ENCODE measurements at regions not wholly inside any gene's neighbourhood (a gene's known extent, or its start where the extent isn't known, plus 50 kb on each side); places are given as distances from the start of the nearest gene placed in this dataset.
"Not testable (repeated sequence)": the region's sequence is repeated elsewhere in the genome, so short reads cannot be mapped to it uniquely, and the experiment has no call there.

DNA sequence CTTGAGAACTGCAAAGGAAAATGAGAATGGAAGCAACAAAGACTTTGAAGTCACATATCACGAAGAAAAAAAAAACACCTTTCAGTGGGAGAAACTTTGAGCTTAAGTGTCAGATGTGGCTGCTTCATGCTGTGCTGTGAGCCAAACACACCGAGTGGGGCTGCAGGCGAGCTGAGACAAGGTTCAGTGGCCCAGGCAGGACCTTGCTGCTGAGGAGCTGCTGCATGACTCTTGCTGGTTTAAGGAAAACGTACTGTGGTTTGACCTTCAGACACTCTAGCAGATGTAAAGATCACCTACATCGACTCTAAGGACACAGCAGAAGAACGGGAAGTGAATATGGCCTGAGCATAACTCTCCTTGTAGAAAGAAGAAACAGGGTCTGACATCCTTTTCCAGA, 118.1 kb upstream of the OR4E1 start:
- no peak for DNase-seq

DNA sequence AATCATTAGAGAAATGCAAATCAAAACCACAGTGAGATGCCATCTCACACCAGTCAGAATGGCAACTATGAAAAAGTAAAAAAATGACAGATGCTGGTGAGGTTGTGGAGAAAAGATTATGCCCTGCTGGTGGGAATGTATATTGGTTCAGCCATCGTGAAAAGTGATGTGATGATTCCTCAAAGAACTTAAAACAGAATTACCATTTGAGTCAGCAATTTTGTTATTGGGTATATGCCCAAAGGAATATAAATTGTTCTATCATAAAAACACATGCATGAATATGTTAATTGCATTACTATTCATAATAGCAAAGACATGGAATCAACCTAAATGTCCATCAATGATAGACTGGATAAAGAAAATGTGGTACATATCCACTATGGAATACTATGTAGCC, 115.1 kb upstream of the OR4E1 start:
- not testable (repeated sequence) for DNase-seq

DNA sequence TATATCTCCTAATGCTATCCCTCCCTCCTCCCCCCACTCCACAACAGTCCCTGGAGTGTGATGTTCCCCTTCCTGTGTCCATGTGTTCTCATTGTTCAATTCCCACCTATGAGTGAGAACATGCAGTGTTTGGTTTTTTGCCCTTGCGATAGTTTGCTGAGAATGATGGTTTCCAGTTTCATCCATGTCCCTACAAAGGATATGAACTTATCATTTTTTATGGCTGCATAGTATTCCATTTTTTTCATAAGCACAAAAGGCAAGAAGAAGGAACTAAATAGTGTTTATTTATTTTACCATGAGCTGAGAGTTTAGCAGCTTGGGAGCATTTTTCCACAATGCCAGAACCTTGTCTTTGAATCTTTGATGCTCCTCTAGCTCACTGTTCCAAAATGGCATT, 113.6 kb upstream of the OR4E1 start:
- DNase-seq, result not testable (repeated sequence)

DNA sequence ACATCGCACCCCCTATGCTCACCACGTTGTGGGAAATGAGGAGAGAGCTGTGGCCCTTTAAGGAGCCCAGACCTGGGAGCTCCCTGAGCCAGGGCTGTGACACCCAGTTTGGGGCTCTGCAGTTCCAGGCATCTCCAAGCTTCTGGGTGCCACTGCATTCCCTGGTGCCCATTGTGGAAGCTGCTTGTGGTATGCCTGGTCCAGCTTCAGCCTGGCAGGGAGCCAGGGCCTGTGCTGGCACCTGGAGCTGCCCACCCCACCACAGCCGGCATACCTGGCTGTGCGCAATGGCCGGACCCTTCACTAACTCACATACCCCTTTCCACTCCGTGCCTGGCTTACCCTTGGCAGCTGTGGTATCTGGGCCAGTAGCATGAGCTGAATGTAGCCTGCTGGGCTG, 107.9 kb upstream of the OR4E1 start:
- DNase-seq, result no peak

DNA sequence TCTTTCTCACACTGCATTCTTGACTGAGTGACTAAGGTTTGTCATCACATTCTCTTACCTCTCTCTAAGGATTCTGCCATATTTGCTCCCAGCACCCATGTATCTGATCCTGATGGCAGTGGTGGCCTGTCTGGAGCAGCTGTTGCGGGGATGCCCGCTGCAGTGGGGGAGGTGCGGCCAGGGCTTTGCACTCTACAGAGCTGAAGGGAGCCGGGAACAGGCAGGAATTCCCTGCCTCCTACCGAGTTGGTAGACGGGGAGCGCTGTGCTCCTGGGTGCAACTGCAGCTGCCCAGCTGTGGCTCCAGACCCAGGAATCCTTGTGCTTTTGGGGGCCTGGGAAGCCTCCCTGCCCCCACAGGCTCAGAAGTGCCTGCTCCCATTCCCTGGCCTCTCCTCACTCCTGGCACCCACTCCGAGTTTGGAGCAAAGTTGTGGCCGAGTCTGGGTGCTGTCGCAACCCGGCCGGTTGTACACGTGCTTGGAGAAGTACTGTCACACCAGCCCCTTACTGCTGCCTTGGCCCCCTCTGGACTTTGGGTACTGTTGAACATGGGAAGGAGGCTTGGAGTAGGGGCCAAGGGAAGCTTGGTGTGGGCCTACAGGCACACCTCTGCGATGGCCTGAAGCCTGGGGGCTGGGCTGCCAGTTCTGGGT, 106.9 kb upstream of the OR4E1 start:
- no peak for DNase-seq

DNA sequence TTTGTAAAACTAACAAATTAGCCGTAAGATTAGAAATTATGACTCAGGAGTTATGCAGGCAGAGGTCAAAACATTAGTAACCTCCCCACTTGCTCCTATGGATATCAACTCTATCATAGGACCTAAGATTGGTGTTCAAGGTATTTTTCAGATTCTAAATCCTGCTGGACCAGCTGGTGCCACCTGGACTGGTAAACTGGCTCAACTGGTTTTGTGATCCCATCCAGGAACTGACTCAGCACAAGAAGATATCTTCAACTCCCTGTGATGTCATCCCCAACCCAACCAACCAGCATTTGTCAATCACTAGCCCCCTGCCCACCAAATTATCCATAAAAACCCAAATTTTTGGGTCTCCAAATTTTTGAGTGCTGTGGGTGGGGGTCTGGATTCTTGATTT, 98.1 kb upstream of the OR4E1 start:
- no peak for DNase-seq

DNA sequence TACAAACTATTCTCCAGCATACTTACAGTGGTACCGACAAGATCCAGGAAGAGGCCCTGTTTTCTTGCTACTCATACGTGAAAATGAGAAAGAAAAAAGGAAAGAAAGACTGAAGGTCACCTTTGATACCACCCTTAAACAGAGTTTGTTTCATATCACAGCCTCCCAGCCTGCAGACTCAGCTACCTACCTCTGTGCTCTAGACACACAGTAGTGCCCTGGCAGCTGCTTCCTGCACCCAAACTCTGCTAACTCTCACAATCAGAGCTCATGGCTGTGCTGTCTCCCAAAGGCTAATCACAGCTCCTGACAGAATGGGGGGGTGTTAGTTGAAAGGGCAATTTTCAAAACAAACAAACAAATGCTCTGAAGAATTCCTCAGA, 95.2 kb upstream of the OR4E1 start:
- DNase-seq, result no peak

DNA sequence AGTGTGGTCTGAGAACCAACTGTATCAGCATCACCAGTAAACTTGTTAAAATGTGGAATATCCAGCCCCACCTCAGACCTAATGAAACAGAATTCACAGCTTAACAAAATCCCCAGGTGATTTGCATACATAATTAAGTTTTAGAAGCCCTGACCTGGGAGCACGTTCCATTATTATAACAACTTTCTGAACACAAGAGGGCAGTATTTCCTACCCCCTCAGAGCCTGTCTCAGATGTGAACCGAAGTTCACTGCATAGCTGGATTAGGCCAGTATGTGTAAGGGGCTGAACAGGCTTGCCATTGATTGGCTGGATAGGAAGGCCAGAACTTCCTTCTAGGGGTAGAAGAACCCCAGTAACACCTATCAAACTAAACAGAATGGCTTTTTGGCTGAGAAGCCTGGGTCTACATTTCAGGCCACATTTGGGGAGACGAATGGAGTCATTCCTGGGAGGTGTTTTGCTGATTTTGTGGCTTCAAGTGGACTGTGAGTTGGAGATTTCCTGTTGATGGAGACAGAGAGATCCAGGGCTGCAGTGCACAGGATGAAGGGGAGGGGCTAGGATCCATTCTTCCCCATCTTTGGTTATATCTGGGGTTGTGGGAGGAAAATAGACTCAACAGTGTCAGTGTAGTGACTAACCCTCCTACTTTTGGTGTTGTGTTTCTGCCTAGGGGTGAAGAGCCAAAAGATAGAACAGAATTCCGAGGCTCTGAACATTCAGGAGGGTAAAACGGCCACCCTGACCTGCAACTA, 94.7 kb upstream of the OR4E1 start:
- DNase-seq, result no peak

DNA sequence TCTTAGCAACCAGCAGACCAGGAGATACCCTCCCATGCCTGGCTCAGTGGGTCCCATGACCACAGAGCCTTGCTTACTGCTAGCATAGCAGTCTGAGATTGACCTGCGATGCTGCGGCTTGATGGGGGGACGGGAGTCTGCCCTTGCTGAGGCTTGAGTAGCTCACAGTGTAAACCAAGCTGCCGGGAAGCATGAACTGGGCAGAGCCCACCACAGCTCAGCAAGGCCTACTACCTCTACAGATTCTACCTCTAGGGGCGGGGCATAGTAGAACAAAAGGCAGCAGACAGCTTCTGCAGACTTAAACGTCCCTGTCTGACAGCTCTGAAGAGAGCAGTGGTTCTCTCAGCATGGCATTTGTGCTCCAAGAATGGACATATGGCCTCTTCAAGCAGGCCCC, 86.7 kb upstream of the OR4E1 start:
- not testable (repeated sequence) for DNase-seq

DNA sequence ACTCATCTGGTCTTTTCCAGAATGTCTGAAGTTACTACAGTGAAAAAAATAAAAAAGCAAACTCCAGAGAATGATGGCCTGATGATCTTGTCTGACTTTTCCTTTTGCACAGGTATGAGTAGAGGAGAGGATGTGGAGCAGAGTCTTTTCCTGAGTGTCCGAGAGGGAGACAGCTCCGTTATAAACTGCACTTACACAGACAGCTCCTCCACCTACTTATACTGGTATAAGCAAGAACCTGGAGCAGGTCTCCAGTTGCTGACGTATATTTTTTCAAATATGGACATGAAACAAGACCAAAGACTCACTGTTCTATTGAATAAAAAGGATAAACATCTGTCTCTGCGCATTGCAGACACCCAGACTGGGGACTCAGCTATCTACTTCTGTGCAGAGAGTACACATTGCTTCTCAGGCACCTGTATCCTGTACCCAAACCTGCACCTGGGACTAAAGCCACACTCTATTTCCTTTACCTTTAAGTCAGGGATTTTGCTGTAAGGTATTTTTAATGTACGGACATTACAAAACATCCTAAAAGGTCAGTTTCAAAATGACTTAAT, 75.8 kb upstream of the OR4E1 start:
- DNase-seq, result no peak

DNA sequence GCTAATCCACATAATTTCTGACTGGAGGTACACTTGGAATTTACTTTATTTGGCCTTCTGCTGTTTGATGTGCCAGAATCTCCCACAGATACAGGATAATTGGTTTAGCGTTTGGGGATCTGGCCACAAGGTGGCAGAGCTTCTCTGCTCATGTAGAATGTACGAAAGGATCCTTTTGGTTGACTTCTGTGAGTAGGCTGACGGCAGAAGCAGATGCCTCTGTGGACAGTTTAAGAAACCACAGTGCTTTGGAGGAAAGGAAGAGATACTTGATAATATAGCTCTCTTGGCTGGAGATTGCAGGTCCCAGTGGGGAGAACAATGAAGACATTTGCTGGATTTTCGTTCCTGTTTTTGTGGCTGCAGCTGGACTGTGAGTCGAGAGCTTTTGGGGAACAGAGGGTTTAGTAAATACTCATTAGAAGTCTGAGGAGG, 75.3 kb upstream of the OR4E1 start:
- DNase-seq, result peak; percentile 16

DNA sequence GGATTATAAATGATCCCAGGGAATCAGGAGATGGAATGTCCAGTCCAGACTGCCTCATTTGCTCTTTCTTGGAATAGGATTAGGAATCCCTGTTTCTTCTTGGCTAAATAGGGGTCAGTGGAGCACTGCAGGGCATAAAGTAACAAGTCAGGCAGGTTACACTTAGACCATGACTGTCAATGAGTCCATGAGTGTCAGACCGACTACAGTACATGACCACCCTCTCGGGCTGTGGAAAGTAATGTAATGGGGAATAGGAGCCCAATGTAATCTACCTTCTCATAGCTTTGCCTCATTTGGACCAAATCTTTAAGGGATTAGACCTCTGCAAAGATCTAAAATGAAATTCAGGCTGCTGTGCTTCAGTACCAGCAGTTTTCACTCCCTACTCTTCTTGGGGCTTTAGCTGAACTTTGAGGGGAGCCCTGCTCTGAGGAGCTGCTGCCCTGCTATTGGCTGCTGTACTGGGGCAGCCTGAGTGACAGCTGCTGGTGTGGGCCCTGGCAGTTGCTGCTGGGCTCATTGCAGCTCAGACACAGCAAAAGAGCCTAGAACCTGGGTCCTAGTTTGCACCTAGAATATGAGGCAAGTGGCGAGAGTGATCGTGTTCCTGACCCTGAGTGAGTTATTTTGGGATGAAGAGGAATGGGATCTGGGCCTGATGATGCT, 62.2 kb upstream of the OR4E1 start:
- no peak for DNase-seq

DNA sequence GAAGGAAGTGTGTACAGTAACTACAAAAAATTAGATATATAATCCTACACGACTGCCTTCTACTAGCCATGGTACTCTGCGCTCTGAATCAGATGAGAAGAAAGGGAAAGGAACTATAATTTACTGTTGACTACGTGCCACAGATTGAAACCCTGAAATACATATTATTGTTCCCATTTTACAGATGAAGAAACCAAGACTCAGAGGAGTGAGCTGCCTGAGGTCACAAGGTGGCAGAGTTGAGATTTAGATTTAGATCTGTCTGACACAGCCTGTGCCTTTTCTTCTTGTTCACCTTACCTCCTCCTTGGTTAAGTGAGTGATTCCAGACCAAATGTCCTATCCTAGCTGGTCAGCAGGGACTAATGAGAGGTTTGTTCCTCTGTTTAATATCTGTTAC, 61.6 kb upstream of the OR4E1 start:
- no peak for DNase-seq

DNA sequence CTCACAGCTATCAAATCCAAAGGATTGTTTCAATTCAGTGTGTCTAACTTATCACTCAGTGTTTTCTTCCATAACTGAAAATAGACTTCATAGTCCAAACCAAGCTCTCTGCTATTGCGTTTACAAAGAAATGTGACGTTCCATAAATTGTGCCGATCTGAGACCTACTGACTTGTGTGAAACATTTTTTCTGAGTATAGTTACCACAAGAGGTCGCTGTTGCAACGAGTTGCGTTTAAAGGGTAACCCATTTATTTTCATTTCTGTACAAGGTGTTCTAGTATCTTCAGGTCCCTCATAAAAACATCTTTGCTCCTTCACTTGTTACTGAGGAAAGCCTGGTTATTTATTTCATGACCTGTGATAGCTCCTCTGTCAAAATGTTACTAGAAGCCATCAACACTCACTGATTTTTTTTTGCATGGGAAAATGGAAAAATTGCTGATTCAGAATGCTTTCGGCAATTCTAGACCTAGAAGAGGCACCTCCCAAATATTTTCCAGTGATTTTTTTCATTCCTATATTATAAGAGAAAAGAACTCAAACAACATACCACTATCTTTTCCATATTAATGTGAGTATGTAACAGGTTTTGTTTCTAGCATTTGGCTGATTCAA, 60.9 kb upstream of the OR4E1 start:
- no peak for DNase-seq

DNA sequence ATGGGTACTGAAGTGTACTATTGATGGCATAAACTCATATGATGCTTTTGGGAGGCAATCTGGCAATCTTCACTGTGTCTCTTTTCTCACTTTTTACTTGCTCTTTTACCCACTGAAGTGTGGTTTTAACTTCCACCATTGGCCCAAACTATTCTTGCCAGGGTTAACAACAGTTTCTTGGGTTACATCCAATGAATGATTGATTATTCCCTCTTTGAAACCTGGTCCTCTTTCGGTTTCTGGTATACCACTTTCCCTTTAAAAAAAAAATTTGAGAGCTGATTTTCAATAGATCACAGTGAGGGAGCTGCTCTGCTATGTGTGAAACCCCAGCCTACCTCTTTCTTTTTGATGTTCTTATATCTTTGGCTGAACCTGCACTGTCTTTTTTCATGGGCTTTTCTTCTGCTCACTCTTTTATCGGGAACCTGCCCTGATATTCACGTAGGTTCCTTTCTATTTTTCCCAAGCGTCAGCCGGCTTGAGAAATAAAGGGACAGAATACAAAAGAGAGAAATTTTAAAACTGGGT, 56.1 kb upstream of the OR4E1 start:
- DNase-seq, result no peak

DNA sequence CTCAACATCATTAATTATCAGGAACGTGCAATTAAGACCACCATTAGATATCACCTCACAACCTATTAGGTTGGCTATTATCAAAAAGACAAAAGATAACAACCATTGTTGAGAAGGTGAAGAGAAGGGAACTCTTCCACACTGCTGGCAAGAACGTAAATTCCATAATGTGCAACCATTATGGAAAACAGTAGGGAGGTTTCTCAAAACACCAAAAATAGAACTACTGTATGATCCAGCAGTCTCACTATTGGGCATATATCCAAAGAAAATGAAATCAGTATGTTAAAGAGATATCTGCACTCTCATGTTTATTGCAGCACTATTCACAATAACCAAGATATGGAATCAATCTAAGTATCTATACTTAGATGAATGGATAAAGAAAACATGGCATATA, 51.6 kb upstream of the OR4E1 start:
- no peak for DNase-seq

DNA sequence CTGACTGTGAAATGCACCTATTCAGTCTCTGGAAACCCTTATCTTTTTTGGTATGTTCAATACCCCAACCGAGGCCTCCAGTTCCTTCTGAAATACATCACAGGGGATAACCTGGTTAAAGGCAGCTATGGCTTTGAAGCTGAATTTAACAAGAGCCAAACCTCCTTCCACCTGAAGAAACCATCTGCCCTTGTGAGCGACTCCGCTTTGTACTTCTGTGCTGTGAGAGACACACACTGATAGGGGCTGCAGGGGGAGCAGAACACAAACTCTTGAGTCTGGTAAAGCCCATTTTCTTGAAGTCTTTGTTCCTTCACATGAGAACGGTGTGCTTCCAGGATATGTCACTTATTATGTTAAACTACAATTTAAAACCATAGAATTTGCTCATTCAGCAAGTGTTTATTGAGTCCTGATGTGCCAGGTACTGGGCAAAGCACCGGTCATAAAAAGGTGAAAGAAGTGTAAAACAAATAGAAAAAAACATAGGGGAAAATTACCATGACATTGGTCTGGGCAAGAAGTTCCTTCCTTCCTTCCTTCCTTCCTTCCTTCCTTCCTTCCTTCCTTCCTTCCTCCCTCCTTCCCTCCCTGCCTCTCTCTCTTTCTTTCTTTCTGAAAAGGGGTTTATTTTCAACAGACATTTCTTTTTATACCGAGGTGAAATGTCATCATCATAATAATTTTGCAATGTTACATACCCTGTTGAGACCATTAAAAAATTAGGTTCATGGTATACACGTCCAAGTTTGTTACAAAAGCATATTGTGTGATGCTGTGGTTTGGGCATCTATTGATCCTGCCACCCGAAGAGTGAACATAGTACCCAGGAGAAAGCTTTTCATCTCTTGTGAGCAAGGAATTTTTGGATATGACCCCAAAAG, 50.7 kb upstream of the OR4E1 start:
- DNase-seq, result no peak

DNA sequence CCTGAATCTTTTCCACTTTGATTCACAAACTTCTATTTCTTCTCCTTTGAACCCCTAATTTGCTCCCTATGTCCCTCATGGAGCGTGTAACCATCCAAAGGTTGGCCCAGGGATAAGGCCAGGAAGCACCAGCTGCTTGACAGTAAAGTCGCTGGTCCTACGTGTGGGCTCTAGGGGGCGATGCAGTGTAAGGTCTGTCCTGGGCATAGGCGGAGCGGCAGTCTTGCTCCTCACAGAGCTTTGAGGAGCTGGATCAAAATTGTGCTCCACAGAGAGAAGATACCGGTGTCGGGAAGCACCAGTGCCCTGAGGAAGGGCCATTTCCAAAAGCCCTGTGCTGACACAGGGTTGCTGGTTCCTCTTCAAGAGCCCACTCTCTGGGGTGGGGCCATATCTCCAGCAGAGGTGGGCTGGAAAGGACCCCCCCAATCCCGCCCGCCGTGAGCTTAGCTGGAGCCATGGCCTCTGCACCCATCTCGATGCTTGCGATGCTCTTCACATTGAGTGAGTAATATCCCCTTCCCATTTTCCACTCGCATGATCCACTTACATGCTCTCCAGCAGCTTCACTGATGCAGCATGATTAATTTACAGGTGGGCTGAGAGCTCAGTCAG, 49.9 kb upstream of the OR4E1 start:
- DNase-seq, result no peak
